ENCODE measurements at regions not wholly inside any gene's neighbourhood (a gene's known extent, or its start where the extent isn't known, plus 50 kb on each side); places are given as distances from the start of the nearest gene placed in this dataset.

DNA sequence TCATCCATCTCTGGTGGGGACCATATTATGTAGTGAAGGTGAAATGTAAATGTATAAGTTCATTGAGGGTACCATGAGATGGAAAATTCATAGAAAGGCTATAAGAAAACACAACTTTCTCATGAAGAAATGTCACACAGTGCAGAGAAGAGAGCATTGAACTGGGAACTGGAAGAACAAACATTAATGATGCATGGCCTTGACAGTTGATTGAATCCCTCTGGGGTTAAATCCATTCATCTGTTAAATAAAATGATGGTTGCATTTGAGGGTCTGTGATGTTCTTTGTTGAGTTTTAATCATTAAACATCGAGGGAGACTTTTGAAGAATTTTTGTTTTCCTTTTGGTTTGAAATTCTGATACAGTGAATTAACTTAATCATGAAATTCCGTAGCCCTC, 1401.4 kb downstream of the FAM181B start:
- H3K27me3 ChIP-seq (ENCODE audit: control insufficient read depth in 2 of 2, insufficient read depth in 2 of 2, low read length in 2 of 2) = no peaks in the 10 kb centered on the region
- no peaks in the 10 kb centered on the region for H3K36me3 ChIP-seq (ENCODE audit: control insufficient read depth in 2 of 2, extremely low read depth in 1 of 2, insufficient read depth in 2 of 2, low read length in 2 of 2)
- H3K4me2 ChIP-seq (ENCODE audit: insufficient read depth, low read length) = no peak overlapping the region
- intact Hi-C loops (cut with micrococcal nuclease) = no loop called here
- H3K9me1 ChIP-seq (replicated peaks; ENCODE audit: control insufficient read depth, extremely low read depth, insufficient read depth, low read length) = no peaks in the 10 kb centered on the region
- H2AFZ ChIP-seq (ENCODE audit: low read depth, low read length) = no peak overlapping the region
- no peak overlapping the region for H3K9ac ChIP-seq (replicated peaks; ENCODE audit: extremely low read depth, insufficient read depth, low read length)
- no peaks in the 10 kb centered on the region for H3K9me3 ChIP-seq (replicated peaks; ENCODE audit: control insufficient read depth, insufficient read depth, low read length)
- H3K4me3 ChIP-seq (replicated peaks in 1 of 3; ENCODE audit: insufficient read depth in 1 of 3, low read depth in 1 of 3, low read length in 3 of 3) = no peak overlapping the region
- no peaks in the 10 kb centered on the region for H3K79me2 ChIP-seq (ENCODE audit: control insufficient read depth, insufficient read depth, low read length)
- BruUV-seq (replicated peaks) = no TSS peak
- dilution Hi-C loops (cut with MboI; ENCODE audit: extremely low pct_ligation_motif_present, low sequenced_read_pairs) = no loop called here
- no peak overlapping the region for H3K27ac ChIP-seq (ENCODE audit: insufficient read depth, low read depth, low read length)
- H4K20me1 ChIP-seq (replicated peaks; ENCODE audit: control insufficient read depth, extremely low read depth, insufficient read depth, low read length) = no peaks in the 10 kb centered on the region
- ChIA-PET POLR2A (no interaction called here), CTCF (no interaction called here)
- FAIRE-seq (no peak), DNase-seq (ENCODE audit: low read depth, low spot score) (no peak)
- no peak for TF ChIP-seq POLR2A (IDR thresholded peaks at IDR 0.05; ENCODE audit: low read depth, low read length)
- TF ChIP-seq CTCF (IDR thresholded peaks at IDR 0.05; ENCODE audit: extremely low read depth in 1 of 2, insufficient read depth in 1 of 2, low read depth in 1 of 2, low read length in 2 of 2) = no peak
- no peaks in the 10 kb centered on the region for H3K4me1 ChIP-seq (ENCODE audit: control insufficient read depth, extremely low read depth, insufficient read depth, low read length)

GRCh38 chr11:81331611-81332235, 1401.9 kb downstream of the FAM181B start:
- ChIA-PET POLR2A (no interaction called here), CTCF (no interaction called here)
- Histone ChIP-seq H2AFZ (ENCODE audit: low read depth, low read length) (no peak overlapping the region), H3K36me3 (ENCODE audit: control insufficient read depth in 2 of 2, extremely low read depth in 1 of 2, insufficient read depth in 2 of 2, low read length in 2 of 2) (no peaks in the 10 kb centered on the region), H3K27ac (ENCODE audit: insufficient read depth, low read depth, low read length) (no peak overlapping the region), H3K4me3 (replicated peaks in 1 of 3; ENCODE audit: insufficient read depth in 1 of 3, low read depth in 1 of 3, low read length in 3 of 3) (no peak overlapping the region), H3K9ac (replicated peaks; ENCODE audit: extremely low read depth, insufficient read depth, low read length) (no peak overlapping the region), H3K4me1 (ENCODE audit: control insufficient read depth, extremely low read depth, insufficient read depth, low read length) (no peaks in the 10 kb centered on the region), H3K27me3 (ENCODE audit: control insufficient read depth in 2 of 2, insufficient read depth in 2 of 2, low read length in 2 of 2) (no peaks in the 10 kb centered on the region), H3K9me3 (replicated peaks; ENCODE audit: control insufficient read depth, insufficient read depth, low read length) (no peaks in the 10 kb centered on the region), H3K79me2 (ENCODE audit: control insufficient read depth, insufficient read depth, low read length) (no peaks in the 10 kb centered on the region), H3K9me1 (replicated peaks; ENCODE audit: control insufficient read depth, extremely low read depth, insufficient read depth, low read length) (no peaks in the 10 kb centered on the region), H4K20me1 (replicated peaks; ENCODE audit: control insufficient read depth, extremely low read depth, insufficient read depth, low read length) (no peaks in the 10 kb centered on the region), H3K4me2 (ENCODE audit: insufficient read depth, low read length) (no peak overlapping the region)
- BruUV-seq (replicated peaks) = no TSS peak
- DNase-seq (ENCODE audit: low read depth, low spot score) (no peak), FAIRE-seq (no peak)
- no peak for TF ChIP-seq JUN (IDR thresholded peaks at IDR 0.05; ENCODE audit: borderline replicate concordance, insufficient read depth, insufficient read length, low read depth)
- no peak for TF ChIP-seq FOS (IDR thresholded peaks at IDR 0.05; ENCODE audit: borderline replicate concordance, insufficient read depth, low read length)
- dilution Hi-C loops (cut with MboI; ENCODE audit: extremely low pct_ligation_motif_present, low sequenced_read_pairs) (no loop called here), intact Hi-C loops (cut with micrococcal nuclease) (no loop called here)
